Astrocyte of the cerebellum (primary cell): ENCODE measurements at regions not wholly inside any gene's neighbourhood (a gene's known extent, or its start where the extent isn't known, plus 50 kb on each side); places are given as distances from the start of the nearest gene placed in this dataset.
"Not testable (repeated sequence)": the region's sequence is repeated elsewhere in the genome, so short reads cannot be mapped to it uniquely, and the experiment has no call there.

Experiments
- DNase-seq: peaks from one replicate; pipeline ENCODE4 v3.0.0-alpha.2; 2011; ENCODE audit warnings: low read depth
- H3K4me3 ChIP-seq: 2 replicates; pipeline ENCODE4 v1.5.1; 2011; ENCODE audit warnings: mild to moderate bottlenecking, low read depth, low read length, moderate library complexity
- CTCF ChIP-seq: IDR thresholded peaks from 2 replicates; pipeline ENCODE4 v1.5.1; 2012; ENCODE audit warnings: low read length, low read depth, moderate library complexity, mild to moderate bottlenecking; ENCODE audit errors: missing control alignments
- in situ Hi-C: cut with HindIII; loops from 2 replicates; pipeline ENCODE4 v1.10.0; 2017; ENCODE audit warnings: low sequenced_read_pairs

GRCh38 chrX:125680366-125680765 lies 360.7 kb downstream of the TEX13C start:
- TF ChIP-seq CTCF, result no peak
- in situ Hi-C loops, result no loop called here
- no peak for DNase-seq
- no peak overlapping the region for H3K4me3 ChIP-seq

- H3K4me3 ChIP-seq, result no peak overlapping the region
- in situ Hi-C loops, result no loop called here
- no peak for TF ChIP-seq CTCF
- DNase-seq, result no peak
Observed at GRCh38 chrX:125681058-125681457, 361.4 kb downstream of the TEX13C start.

- DNase-seq, result no peak
- in situ Hi-C loops, result no loop called here
- no peak for TF ChIP-seq CTCF
- H3K4me3 ChIP-seq, result no peak overlapping the region
Observed at GRCh38 chrX:125681507-125681906, 361.8 kb downstream of the TEX13C start.

GRCh38 chrX:125690522-125690921 lies 370.9 kb downstream of the TEX13C start:
- DNase-seq, in situ Hi-C loops, H3K4me3 ChIP-seq: not testable (repeated sequence)

- in situ Hi-C loops, result no loop called here
- no peak for DNase-seq
- no peak for TF ChIP-seq CTCF
- no peak overlapping the region for H3K4me3 ChIP-seq
Observed at GRCh38 chrX:125694171-125694570, 374.5 kb downstream of the TEX13C start.

GRCh38 chrX:125709074-125709473 lies 389.4 kb downstream of the TEX13C start:
- no peak for DNase-seq
- in situ Hi-C loops, result no loop called here
- TF ChIP-seq CTCF, result no peak
- H3K4me3 ChIP-seq, result no peak overlapping the region

GRCh38 chrX:125709532-125709931 lies 389.9 kb downstream of the TEX13C start:
- no peak overlapping the region for H3K4me3 ChIP-seq
- DNase-seq, result no peak
- in situ Hi-C loops, result no loop called here
- TF ChIP-seq CTCF, result no peak
